GM21737 (cell line): ENCODE measurements at regions not wholly inside any gene's neighbourhood (a gene's known extent, or its start where the extent isn't known, plus 50 kb on each side); places are given as distances from the start of the nearest gene placed in this dataset.
"Not testable (repeated sequence)": the region's sequence is repeated elsewhere in the genome, so short reads cannot be mapped to it uniquely, and the experiment has no call there.

ENCODE experiments used
- ATAC-seq: cut with Tn5 transposase; IDR thresholded peaks from one replicate; pipeline ENCODE4 v1.9.1; 2021; ENCODE audit warnings: mild to moderate bottlenecking, moderate library complexity; ENCODE audit not compliant: unreplicated experiment

- ATAC-seq = no peak
Measured at GRCh38 chr2:163974766-163975165, 239.0 kb upstream of the FIGN start.

- no peak for ATAC-seq
Measured at GRCh38 chr2:163970058-163970813, 234.4 kb upstream of the FIGN start.

- ATAC-seq = not testable (repeated sequence)
Measured at GRCh38 chr2:163964278-163964677, 228.5 kb upstream of the FIGN start.

- no peak for ATAC-seq
Measured at GRCh38 chr2:163953390-163953907, 217.6 kb upstream of the FIGN start.

- ATAC-seq = no peak
Measured at GRCh38 chr2:163951312-163951711, 215.5 kb upstream of the FIGN start.

GRCh38 chr2:163949693-163950092, 213.9 kb upstream of the FIGN start:
- no peak for ATAC-seq

GRCh38 chr2:163944347-163944737, 208.5 kb upstream of the FIGN start:
- ATAC-seq = no peak

- no peak for ATAC-seq
Measured at GRCh38 chr2:163943403-163944346, 207.9 kb upstream of the FIGN start.

- no peak for ATAC-seq
Measured at GRCh38 chr2:163934131-163934530, 198.3 kb upstream of the FIGN start.

GRCh38 chr2:163919717-163920116, 183.9 kb upstream of the FIGN start:
- ATAC-seq = no peak

GRCh38 chr2:163914486-163914885, 178.7 kb upstream of the FIGN start:
- ATAC-seq = not testable (repeated sequence)

GRCh38 chr2:163913532-163913944, 177.7 kb upstream of the FIGN start:
- not testable (repeated sequence) for ATAC-seq

GRCh38 chr2:163909411-163910080, 173.7 kb upstream of the FIGN start:
- no peak for ATAC-seq

- no peak for ATAC-seq
Measured at GRCh38 chr2:163906410-163906809, 170.6 kb upstream of the FIGN start.

- no peak for ATAC-seq
Measured at GRCh38 chr2:163897799-163898198, 162.0 kb upstream of the FIGN start.

GRCh38 chr2:163893444-163893843, 157.6 kb upstream of the FIGN start:
- ATAC-seq = not testable (repeated sequence)

GRCh38 chr2:163888591-163888990, 152.8 kb upstream of the FIGN start:
- no peak for ATAC-seq

- ATAC-seq = no peak
Measured at GRCh38 chr2:163887182-163887581, 151.4 kb upstream of the FIGN start.

- ATAC-seq = no peak
Measured at GRCh38 chr2:163884416-163884815, 148.6 kb upstream of the FIGN start.

- no peak for ATAC-seq
Measured at GRCh38 chr2:163878718-163879117, 142.9 kb upstream of the FIGN start.

GRCh38 chr2:163877316-163877715, 141.5 kb upstream of the FIGN start:
- ATAC-seq = no peak
